ENCODE measurements at regions not wholly inside any gene's neighbourhood (a gene's known extent, or its start where the extent isn't known, plus 50 kb on each side); places are given as distances from the start of the nearest gene placed in this dataset.
A peak's percentile ranks its signal among the peaks of the same experiment; 100 is the strongest.

DNA sequence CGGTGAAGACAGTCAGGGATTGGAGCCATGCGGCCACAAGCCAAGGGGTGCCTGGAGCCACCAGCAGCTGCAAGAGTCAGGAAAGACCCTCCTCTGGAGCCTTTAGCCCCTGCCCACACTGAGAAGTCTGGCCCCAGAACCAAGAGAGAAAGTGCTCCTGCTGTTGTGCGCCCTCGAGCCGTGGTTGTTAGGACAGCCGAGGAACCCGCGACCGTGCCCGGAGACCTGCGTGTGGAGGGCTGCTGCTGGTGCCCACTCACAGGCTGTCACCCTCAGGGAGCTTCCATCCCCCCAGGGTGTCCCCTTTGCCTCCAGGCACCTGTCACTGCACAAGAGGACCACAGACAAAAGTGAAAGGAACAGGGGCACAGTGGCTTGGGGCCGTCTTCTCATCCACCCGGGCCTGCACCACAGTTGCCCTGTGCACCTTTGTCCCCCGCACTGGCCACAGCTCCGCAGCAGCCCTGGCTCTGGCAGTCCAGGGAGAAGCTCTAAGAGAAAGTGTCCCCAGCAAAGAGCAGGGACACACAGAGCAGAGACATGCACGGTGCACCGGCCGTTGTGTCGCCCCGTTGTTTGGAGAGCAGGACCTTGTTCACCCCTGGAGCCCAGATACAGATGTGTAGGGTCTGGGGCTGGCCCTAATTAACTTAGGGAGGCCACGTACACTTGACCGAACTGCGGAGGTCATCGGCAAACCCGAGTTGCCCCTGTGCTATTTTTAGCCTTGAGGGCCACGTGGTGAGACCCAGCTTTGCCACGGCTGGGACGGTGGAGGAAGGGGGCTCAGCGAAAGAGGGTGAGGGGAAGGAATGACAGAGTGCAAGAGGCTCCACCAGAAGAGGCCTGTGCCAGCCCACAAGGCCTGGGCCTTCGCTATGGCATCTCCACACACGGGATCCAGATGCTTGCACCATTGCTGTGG is 329.2 kb downstream of the C16orf95 start:
- H3K4me3 Mint-ChIP-seq, result no peak overlapping the region
- DNase-seq (ENCODE audit: low spot score) (no peak), ATAC-seq (no peak)
- no peaks in the 10 kb centered on the region for H3K9me3 Mint-ChIP-seq
- peaks cover 5 to 10% of the 10 kb centered on the region in 2 donors for H3K27me3 Mint-ChIP-seq
- H3K4me1 Mint-ChIP-seq (ENCODE audit: low read depth in 2 of 2), result peaks cover 13 to 18% of the 10 kb centered on the region in 2 donors
- no peaks in the 10 kb centered on the region for H3K36me3 Mint-ChIP-seq
- no peak overlapping the region for H3K27ac Mint-ChIP-seq

DNA sequence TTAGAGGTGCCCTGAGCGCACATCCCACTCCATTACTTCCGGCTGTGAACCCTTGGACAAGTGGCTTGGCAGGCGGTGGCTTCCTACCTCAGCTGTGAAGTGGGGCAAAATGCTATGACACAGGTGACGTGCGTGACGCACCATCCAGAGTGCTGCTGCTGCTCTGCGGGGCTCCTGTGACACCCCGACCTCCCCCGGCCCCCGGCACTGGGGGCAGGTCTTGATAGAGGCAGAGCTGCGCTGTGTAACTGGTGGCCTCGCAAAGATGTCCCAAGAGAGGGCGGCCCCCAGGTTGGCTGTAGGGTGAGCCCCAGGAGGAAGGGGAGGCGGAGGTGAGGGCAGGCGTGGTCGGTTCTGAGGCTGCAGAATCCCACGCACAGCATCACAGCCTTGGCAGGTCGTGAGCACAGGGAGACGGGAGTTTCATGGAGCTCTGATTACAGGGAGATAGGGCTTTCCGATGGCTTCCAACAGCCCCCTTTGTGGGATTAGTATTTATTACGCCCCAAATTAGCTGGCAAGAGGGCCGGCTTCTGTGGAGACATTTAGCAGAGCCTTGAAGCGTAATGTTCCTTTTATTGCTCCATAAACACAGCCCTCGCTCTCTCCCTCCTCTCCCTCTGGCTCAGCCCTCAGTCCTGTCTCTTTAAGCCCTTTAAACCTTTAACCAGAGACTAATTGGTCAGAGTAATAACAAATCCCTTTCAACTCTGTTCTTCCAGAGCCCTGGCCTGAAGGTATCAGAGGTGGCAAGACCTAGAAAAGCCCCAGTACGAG is 328.1 kb downstream of the C16orf95 start:
- DNase-seq (ENCODE audit: low spot score), result no peak
- no peak for ATAC-seq
- no peaks in the 10 kb centered on the region for H3K36me3 Mint-ChIP-seq
- H3K27me3 Mint-ChIP-seq, result peaks cover 7 to 16% of the 10 kb centered on the region in 2 donors
- no peak overlapping the region for H3K27ac Mint-ChIP-seq
- no peaks in the 10 kb centered on the region for H3K9me3 Mint-ChIP-seq
- no peak overlapping the region for H3K4me3 Mint-ChIP-seq
- H3K4me1 Mint-ChIP-seq (ENCODE audit: low read depth in 2 of 2), result peaks cover 13 to 18% of the 10 kb centered on the region in 2 donors

DNA sequence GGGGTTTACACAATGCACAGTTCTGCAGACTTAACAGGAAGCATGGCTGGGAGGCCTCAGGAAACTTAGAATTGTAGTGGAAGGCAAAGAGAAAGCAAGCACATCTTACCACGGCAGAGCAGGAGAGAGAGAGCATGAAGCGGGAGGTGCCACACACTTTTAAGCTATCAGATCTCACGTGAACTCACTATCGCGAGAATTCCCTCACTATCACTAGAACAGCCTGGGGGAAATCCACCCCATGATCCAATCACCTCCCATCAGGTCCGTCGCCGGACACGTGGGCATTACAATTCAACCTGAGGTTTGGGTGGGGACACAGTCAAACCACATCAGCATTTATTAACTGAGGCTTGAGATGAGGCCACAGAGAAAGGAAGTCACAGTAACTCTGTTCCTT is 326.7 kb downstream of the C16orf95 start:
- DNase-seq (ENCODE audit: low spot score) (no peak), ATAC-seq (peak in 1 of 2 donors; percentile 46)
- H3K4me1 Mint-ChIP-seq (ENCODE audit: low read depth in 2 of 2), result peaks cover 13 to 18% of the 10 kb centered on the region in 2 donors
- peak overlapping the region; percentile 63 for H3K4me3 Mint-ChIP-seq
- no peaks in the 10 kb centered on the region for H3K9me3 Mint-ChIP-seq
- H3K36me3 Mint-ChIP-seq, result no peaks in the 10 kb centered on the region
- no peak overlapping the region for H3K27ac Mint-ChIP-seq
- peaks cover 7 to 16% of the 10 kb centered on the region in 2 donors for H3K27me3 Mint-ChIP-seq

DNA sequence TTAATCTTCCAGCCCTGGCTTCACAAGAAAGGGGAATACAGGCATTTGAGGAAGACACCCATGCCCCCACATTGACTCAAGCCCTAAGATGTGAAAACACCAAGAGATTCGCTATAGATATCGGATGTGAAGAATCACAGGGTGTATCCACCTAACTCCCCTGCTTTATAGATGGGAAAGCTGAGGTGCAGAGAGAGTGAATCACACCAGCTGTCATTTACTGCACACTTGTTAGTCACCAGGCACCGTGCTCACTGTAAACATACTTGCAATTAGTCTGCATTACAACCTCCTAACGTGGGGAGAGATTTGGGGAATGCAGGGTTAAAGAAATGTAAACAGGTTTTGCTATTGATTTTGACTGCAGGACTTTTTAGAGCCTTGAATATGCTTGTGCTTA is 325.5 kb downstream of the C16orf95 start:
- Mint-ChIP-seq H3K27ac (no peak overlapping the region), H3K4me1 (ENCODE audit: low read depth in 2 of 2) (peaks cover 13 to 18% of the 10 kb centered on the region in 2 donors), H3K27me3 (peaks cover 7 to 16% of the 10 kb centered on the region in 2 donors), H3K9me3 (no peaks in the 10 kb centered on the region), H3K36me3 (no peaks in the 10 kb centered on the region), H3K4me3 (no peak overlapping the region)
- DNase-seq (ENCODE audit: low spot score) (no peak), ATAC-seq (no peak)

DNA sequence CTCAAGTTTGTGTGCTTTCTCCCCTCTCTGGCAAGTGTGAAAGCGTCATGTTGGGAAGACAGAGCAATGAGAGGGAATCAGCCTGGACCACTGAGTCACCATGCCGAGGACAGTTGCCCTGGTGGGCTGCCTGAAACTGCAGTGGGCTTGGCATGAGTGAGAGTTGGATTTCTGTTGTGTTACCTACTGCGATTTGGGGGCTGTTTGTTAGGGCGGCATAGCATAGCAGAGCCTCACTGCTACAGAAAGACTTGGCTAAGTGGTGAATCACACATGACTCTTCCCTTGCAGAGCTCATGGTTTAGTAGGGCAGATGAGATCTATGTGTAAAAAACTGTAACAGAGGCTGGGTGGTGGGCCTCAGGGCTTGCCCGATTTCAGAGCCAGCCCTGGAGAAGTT is 324.6 kb downstream of the C16orf95 start:
- Mint-ChIP-seq H3K36me3 (no peaks in the 10 kb centered on the region), H3K9me3 (no peaks in the 10 kb centered on the region), H3K27ac (no peak overlapping the region), H3K27me3 (peaks cover 7 to 16% of the 10 kb centered on the region in 2 donors), H3K4me3 (no peak overlapping the region), H3K4me1 (ENCODE audit: low read depth in 2 of 2) (peaks cover 13 to 18% of the 10 kb centered on the region in 2 donors)
- DNase-seq (ENCODE audit: low spot score) (no peak), ATAC-seq (no peak)

DNA sequence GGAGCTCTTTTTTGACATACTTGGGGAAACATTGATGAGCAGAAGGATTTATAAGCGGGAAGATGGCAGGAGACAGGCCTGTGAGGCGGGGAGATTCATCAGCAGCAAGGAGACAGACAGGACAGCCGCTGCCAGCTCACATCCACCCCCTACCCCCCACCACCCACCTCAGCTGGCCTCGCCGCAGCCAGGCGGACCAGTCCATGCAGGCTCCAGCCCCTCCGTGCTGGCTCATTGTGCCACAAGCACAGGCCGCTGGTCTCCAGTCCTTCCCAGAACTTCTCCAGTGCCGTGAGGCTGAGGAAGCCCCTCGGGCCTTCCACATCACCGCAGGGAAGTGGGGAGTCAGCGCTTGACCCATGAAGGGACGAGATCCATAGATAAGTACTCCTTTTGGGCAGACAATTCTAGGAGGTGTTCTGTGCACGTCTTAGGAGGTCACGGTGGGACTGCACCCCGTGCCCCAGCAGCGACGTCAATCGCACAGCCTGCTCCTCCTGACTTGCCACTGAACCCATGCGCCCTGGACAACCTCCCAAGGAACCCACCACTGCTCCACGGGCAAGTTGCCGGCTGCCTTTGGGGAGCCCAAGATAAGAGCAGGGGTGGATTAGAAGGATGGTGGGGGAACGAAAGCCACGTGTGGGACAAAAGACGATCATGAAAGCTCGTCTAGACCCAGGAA is 323.6 kb downstream of the C16orf95 start:
- peaks cover 1% of the 10 kb centered on the region for H3K9me3 Mint-ChIP-seq
- no peak for ATAC-seq
- H3K4me1 Mint-ChIP-seq (ENCODE audit: low read depth in 2 of 2), result peaks cover 13 to 18% of the 10 kb centered on the region in 2 donors
- DNase-seq (ENCODE audit: low spot score), result no peak
- H3K36me3 Mint-ChIP-seq, result no peaks in the 10 kb centered on the region
- peaks cover 9 to 18% of the 10 kb centered on the region in 2 donors for H3K27me3 Mint-ChIP-seq
- H3K4me3 Mint-ChIP-seq, result no peak overlapping the region
- H3K27ac Mint-ChIP-seq, result no peak overlapping the region

DNA sequence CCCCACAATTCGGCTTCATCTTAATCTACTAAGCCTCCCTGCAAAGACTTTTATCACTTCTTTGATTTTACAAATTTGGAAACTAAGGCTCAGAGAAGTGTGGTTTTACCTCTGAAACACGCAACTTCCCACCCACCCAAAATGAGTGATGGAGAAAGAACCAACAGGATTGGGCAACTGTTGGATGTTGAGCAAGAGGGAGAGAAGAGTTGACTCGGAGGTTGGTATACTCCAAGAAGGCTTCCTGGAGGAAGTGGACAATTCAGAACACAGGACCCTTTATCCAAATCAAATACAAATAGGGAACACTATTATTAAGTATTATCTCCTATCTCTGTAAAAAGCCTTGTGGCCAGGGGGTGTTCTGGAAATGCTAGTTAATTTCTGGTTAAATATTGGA is 323.0 kb downstream of the C16orf95 start:
- H3K4me3 Mint-ChIP-seq, result no peak overlapping the region
- H3K9me3 Mint-ChIP-seq, result peaks cover 3% of the 10 kb centered on the region
- no peak for ATAC-seq
- H3K27me3 Mint-ChIP-seq, result peaks cover 13 to 25% of the 10 kb centered on the region in 2 donors
- H3K27ac Mint-ChIP-seq, result no peak overlapping the region
- H3K4me1 Mint-ChIP-seq (ENCODE audit: low read depth in 2 of 2), result peaks cover 13 to 15% of the 10 kb centered on the region in 2 donors
- no peak for DNase-seq (ENCODE audit: low spot score)
- no peaks in the 10 kb centered on the region for H3K36me3 Mint-ChIP-seq

DNA sequence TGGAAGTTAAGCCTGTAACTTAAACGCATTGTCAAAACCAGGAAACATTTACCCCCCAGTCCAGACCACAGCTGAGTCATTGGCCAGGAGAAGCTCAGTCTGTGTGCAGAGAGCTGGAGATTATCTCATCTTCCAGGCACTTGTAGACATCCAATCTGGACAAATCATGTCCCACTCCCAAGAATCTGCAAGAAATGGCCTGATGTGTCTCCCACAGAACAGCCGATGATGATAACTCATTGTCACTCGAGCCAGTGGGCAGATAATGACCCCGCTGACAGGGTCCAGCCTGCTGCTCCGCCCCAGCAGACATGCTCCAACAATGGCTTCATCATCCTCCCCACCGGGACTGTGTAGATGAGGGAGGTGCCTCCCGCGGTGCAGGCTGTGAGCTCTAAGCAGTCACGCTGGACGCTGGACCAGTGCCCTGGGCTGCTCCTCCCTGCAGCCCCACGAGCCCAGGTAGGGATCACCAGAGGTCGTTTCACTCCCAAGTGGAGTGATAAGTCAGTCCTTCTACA is 322.5 kb downstream of the C16orf95 start:
- DNase-seq (ENCODE audit: low spot score), result no peak
- H3K27me3 Mint-ChIP-seq, result peaks cover 18 to 30% of the 10 kb centered on the region in 2 donors
- no peaks in the 10 kb centered on the region for H3K36me3 Mint-ChIP-seq
- no peak for ATAC-seq
- H3K4me3 Mint-ChIP-seq, result no peak overlapping the region
- H3K27ac Mint-ChIP-seq, result no peak overlapping the region
- peaks cover 3% of the 10 kb centered on the region for H3K9me3 Mint-ChIP-seq
- peaks cover 12 to 13% of the 10 kb centered on the region in 2 donors for H3K4me1 Mint-ChIP-seq (ENCODE audit: low read depth in 2 of 2)

DNA sequence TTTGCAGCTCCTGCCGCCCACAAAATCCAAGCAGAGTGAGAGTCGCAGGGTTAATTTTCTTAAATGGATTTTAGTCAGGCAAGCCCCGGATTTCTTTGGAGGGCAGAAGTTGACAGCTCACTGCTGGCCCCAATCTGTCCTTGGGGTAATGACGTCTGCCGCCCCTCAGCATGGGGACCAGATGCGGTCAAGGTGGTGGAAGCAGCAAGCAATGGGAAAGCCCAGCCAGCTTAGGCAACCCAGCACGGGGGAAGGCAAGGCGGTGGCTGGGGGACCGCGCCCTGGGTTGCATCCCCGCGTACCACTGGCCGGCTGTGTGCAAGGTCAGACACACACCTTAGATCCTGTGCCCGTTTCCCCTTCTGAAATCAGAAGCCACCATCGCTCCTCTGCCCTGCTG is 321.7 kb downstream of the C16orf95 start:
- no peak overlapping the region for H3K4me3 Mint-ChIP-seq
- H3K27me3 Mint-ChIP-seq, result peaks cover 20 to 37% of the 10 kb centered on the region in 2 donors
- DNase-seq (ENCODE audit: low spot score) (no peak), ATAC-seq (no peak)
- H3K4me1 Mint-ChIP-seq (ENCODE audit: low read depth in 2 of 2), result peaks cover 7% of the 10 kb centered on the region in 2 donors
- peaks cover 3% of the 10 kb centered on the region for H3K9me3 Mint-ChIP-seq
- H3K36me3 Mint-ChIP-seq, result no peaks in the 10 kb centered on the region
- H3K27ac Mint-ChIP-seq, result no peak overlapping the region

DNA sequence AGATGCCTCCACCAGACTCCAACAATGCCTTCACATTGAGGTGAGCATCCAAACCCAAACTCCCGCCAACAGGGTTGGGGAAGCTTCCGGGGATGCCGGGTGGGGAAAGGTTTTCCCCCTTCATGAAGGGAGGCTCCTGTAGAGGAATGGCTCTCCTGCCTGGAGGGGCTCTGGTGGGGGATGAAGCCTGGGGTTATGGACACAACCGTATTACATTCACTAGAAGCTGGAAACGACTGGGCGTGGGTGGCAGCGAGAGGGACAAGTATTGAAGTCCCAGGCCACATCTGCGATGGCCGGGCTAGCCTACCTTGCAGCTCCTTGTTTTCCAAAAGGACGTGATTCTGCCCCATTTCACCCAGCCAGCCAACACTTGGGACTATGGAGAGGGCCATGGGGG is 321.1 kb downstream of the C16orf95 start:
- DNase-seq (ENCODE audit: low spot score) (no peak), ATAC-seq (no peak)
- H3K4me3 Mint-ChIP-seq, result no peak overlapping the region
- H3K9me3 Mint-ChIP-seq, result peaks cover 3% of the 10 kb centered on the region
- H3K36me3 Mint-ChIP-seq, result no peaks in the 10 kb centered on the region
- H3K27me3 Mint-ChIP-seq, result peaks cover 20 to 41% of the 10 kb centered on the region in 2 donors
- no peak overlapping the region for H3K27ac Mint-ChIP-seq
- peaks cover under 1 to 2% of the 10 kb centered on the region in 2 donors for H3K4me1 Mint-ChIP-seq (ENCODE audit: low read depth in 2 of 2)

DNA sequence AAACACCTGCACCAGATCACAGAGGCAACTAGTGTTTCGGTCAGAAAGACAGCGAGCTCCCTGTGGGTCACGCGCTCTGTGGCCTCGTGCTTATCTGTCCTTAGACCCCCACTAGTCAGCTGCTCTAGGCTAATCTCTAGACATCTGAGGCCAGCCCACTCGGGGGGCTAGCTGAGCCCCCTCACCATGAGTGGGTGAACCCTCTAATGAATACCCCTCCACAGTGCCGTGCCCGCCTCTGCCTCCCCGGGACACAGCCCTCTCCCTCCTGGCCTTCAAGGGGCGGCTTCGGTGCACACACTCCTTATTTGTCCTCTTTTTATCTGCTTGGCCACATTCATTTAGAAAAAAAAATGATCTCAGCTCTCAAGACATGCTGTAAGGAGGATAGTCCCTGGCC is 320.1 kb downstream of the C16orf95 start:
- DNase-seq (ENCODE audit: low spot score), result no peak
- Mint-ChIP-seq H3K36me3 (no peaks in the 10 kb centered on the region), H3K9me3 (peaks cover 3% of the 10 kb centered on the region), H3K4me3 (no peak overlapping the region), H3K4me1 (ENCODE audit: low read depth in 2 of 2) (no peaks in the 10 kb centered on the region), H3K27ac (no peak overlapping the region), H3K27me3 (peaks cover 18 to 46% of the 10 kb centered on the region in 2 donors)
- ATAC-seq, result no peak

DNA sequence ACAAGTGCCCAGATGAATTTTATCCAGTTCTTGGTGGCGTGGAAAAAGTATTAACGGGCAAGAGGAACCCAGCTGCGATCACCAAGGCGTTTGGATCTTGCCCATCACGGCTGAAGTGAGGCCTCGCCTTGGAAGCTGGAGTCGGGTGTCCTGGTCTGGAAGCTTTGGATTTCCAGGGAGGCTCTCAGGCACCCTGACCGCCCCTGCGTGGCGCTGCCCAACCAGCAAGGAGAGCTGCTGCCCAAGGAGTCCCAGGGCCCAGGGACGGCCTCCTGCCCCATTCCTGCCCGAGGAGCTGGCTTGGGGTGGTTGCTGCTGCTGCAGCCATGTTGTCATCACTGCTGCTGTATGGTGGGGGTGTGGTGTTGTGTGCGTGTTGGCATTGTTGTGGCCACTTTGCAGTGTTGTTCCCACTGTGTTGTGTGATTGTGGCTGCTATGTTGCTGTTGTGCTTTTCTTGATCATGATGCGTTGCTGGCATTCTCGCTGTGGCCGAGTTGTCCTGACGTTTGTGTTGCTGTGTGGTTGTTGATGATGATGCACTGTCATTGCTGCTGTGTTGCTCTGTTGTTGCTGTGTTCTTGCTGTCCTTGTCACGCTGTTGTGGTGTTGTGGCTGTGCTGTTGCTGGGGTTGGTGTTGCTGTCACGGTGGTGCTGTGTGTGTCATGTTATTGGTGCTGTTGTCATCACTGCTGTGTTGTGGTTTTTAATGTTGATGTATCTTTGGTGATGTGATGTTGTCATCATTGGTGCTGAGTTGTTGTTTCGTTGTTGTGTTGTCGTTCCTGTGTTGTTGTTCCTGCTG is 318.8 kb downstream of the C16orf95 start:
- no peaks in the 10 kb centered on the region for H3K4me1 Mint-ChIP-seq (ENCODE audit: low read depth in 2 of 2)
- ATAC-seq (no peak), DNase-seq (ENCODE audit: low spot score) (no peak)
- H3K4me3 Mint-ChIP-seq, result no peak overlapping the region
- H3K9me3 Mint-ChIP-seq, result peaks cover 3% of the 10 kb centered on the region
- H3K27me3 Mint-ChIP-seq, result peaks cover 19 to 33% of the 10 kb centered on the region in 2 donors
- no peak overlapping the region for H3K27ac Mint-ChIP-seq
- no peaks in the 10 kb centered on the region for H3K36me3 Mint-ChIP-seq

DNA sequence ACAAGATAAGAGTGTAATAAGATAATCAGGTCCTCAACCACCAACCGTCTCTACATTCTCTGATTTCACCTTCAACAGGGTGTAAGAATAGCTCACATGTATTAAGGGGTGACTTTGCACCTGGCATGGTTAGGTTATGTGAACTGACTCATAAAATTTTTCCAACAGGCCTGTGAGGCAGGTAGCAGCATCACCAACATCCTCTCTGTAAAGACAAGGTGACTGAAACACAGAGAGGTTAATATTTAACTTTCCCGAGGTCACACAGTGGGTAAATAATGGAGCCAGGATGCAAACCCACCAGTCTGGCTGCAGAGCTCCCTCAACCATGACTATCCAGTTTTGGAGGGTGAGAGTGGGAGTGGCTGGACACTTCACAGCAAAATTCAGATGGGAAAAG is 317.2 kb downstream of the C16orf95 start:
- Mint-ChIP-seq H3K4me1 (ENCODE audit: low read depth in 2 of 2) (no peaks in the 10 kb centered on the region), H3K9me3 (peaks cover 3% of the 10 kb centered on the region), H3K36me3 (no peaks in the 10 kb centered on the region), H3K4me3 (no peak overlapping the region), H3K27ac (no peak overlapping the region), H3K27me3 (peaks cover 19 to 31% of the 10 kb centered on the region in 2 donors)
- DNase-seq (ENCODE audit: low spot score) (no peak), ATAC-seq (no peak)

Measured in natural killer cell treated with Interleukin-12 subunit alpha and Interleukin-12 subunit beta and Interleukin-15 and Interleukin-18, amount 100 ng/mL, for 72 hours (primary cell).